ENCODE measurements at regions not wholly inside any gene's neighbourhood (a gene's known extent, or its start where the extent isn't known, plus 50 kb on each side); places are given as distances from the start of the nearest gene placed in this dataset.
"Not testable (repeated sequence)": the region's sequence is repeated elsewhere in the genome, so short reads cannot be mapped to it uniquely, and the experiment has no call there.

DNA sequence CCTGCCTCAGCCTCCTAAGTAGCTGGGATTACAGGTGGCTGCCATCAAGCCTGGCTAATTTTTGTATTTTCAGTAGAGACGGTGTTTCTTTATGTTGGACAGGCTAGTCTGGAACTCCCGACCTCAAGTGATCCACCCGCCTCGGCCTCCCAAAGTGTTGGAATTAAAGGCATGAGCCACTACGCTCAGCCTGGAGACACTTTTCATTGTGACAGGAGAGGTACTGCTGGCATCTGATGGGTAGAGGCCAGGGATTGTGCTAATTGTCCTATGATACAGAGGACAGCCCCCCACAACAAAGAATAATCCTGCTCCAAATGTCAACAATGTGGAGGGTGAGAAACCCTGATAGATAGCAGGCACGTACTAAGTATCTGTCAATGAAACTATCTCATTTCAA lies 91.3 kb upstream of the SLC25A48 start:
- no peak for TF ChIP-seq FOXP2 (optimal IDR thresholded peaks at IDR 0.05; ENCODE audit: control extremely low read depth, extremely low read length, insufficient read depth)
- H3K9ac ChIP-seq (ENCODE audit: insufficient read length), result no peak overlapping the region
- H3K9me3 ChIP-seq (ENCODE audit: low read depth, low read length), result no peaks in the 10 kb centered on the region
- no peak for DNase-seq (ENCODE audit: low read depth, low spot score)
- no peaks in the 10 kb centered on the region for H3K36me3 ChIP-seq (ENCODE audit: insufficient read depth, low read length)
- H3K4me3 ChIP-seq, result no peak overlapping the region
- H3K27ac ChIP-seq, result no peak overlapping the region

DNA sequence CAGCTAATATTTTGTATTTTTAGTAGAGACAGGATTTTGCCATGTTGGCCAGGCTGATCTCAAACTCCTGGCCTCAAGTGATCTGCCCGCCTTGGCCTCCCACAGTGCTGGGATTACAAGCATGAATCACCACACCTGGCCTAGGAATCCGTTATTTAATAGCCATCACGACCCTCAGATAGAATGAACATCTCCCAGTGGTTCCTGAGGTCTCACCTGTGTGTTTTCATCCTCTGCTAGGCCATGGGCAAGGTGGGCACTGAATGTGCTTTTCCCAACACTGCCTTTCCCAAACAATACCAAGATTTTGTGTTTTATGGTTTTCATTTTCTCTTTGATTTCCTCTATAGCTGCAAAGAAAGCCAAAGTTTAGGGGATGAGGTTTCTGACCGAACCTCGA lies 92.2 kb upstream of the SLC25A48 start:
- not testable (repeated sequence) for H3K9ac ChIP-seq (ENCODE audit: insufficient read length); H3K36me3 ChIP-seq (ENCODE audit: insufficient read depth, low read length); H3K27ac ChIP-seq; H3K4me3 ChIP-seq; H3K9me3 ChIP-seq (ENCODE audit: low read depth, low read length); DNase-seq (ENCODE audit: low read depth, low spot score)

DNA sequence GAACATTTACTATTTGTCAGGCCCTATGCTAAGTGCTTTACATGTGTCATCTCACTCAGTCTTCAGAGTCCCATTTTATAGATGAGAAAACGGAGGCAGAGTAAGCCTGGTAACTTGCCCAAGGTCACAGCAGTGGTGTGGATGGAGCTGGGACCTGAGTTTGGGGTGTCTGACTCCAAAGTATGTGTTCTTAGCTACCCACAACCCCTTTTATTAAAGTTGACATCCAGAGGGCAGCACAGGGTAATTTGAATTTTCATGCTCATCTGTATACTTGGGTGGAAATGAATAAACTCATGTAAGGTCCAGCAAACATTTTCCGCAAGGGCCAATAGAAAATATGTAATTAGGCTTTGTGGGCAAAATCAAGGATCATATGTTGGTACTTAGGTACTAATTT lies 93.4 kb upstream of the SLC25A48 start:
- Histone ChIP-seq H3K27ac (no peak overlapping the region), H3K9me3 (ENCODE audit: low read depth, low read length) (no peaks in the 10 kb centered on the region), H3K9ac (ENCODE audit: insufficient read length) (no peak overlapping the region), H3K4me3 (no peak overlapping the region), H3K36me3 (ENCODE audit: insufficient read depth, low read length) (no peaks in the 10 kb centered on the region)
- DNase-seq (ENCODE audit: low read depth, low spot score), result no peak
- TF ChIP-seq POLR2AphosphoS5 (IDR thresholded peaks at IDR 0.05; ENCODE audit: borderline replicate concordance, low read depth, low read length), result no peak
- no peak for TF ChIP-seq FOXP2 (optimal IDR thresholded peaks at IDR 0.05; ENCODE audit: control extremely low read depth, extremely low read length, insufficient read depth)

DNA sequence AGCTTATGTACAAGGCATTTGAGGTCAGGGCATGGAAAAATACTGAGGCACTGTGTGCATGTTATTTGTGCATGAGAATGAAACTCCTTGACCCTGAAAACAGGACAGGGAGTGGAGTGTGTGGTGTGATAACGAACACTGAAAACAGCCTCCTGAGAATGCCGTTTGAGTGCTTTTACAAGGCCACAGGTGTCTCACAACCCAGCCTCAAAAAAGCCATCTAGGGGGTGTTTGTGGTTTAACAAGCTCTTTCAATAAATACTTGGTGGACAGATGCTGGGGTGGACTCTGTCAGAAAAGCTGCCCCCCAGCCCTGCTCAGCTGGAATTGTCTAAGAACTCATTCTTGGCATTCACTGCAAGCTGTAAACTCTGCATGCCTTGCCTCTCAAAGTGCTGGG lies 94.0 kb upstream of the SLC25A48 start:
- no peak for TF ChIP-seq FOXP2 (optimal IDR thresholded peaks at IDR 0.05; ENCODE audit: control extremely low read depth, extremely low read length, insufficient read depth)
- no peak for TF ChIP-seq EZH2 (IDR thresholded peaks at IDR 0.05)
- no peak for TF ChIP-seq POLR2AphosphoS5 (IDR thresholded peaks at IDR 0.05; ENCODE audit: borderline replicate concordance, low read depth, low read length)

DNA sequence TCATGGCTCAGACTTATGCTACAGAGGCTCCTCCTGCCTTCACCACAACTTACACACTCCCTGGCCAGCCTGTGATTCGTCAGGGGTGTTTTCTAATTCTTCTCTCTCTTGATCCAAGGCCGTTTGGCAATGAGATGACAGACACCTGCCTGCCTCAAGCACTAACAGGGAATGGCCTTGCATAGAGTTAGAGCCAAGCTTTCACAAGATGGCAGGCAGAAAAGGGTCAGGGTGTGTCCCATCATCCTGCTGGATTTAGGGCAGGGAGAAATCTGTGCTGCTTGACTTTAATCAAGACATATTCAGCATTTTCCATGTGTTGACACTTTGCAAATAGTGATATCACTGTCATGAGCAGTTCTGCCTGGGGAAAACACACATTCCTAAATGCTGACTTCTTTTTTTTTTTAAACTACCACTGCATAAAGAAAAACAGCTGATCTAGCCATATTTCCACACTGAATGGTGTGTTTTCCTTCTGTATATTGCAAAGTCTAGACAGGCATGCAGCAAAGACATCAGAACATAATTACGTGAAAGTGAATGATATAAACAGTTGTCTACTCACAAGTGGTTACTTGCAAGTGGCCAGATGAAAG lies 95.0 kb upstream of the SLC25A48 start:
- H3K27ac ChIP-seq, result no peak overlapping the region
- no peak overlapping the region for H3K4me3 ChIP-seq
- DNase-seq (ENCODE audit: low read depth, low spot score), result no peak
- H3K9me3 ChIP-seq (ENCODE audit: low read depth, low read length), result no peaks in the 10 kb centered on the region
- H3K36me3 ChIP-seq (ENCODE audit: insufficient read depth, low read length), result no peaks in the 10 kb centered on the region
- TF ChIP-seq FOXP2 (optimal IDR thresholded peaks at IDR 0.05; ENCODE audit: control extremely low read depth, extremely low read length, insufficient read depth) (no peak), POLR2AphosphoS5 (IDR thresholded peaks at IDR 0.05; ENCODE audit: borderline replicate concordance, low read depth, low read length) (no peak), EZH2 (IDR thresholded peaks at IDR 0.05) (no peak)
- no peak overlapping the region for H3K9ac ChIP-seq (ENCODE audit: insufficient read length)

More for the DNA sequence above, 94.0 kb upstream of the SLC25A48 start:
- no peaks in the 10 kb centered on the region for H3K9me3 ChIP-seq (ENCODE audit: low read depth, low read length)
- H3K27ac ChIP-seq, result no peak overlapping the region
- H3K36me3 ChIP-seq (ENCODE audit: insufficient read depth, low read length), result no peaks in the 10 kb centered on the region
- H3K9ac ChIP-seq (ENCODE audit: insufficient read length), result no peak overlapping the region
- DNase-seq (ENCODE audit: low read depth, low spot score), result no peak
- H3K4me3 ChIP-seq, result no peak overlapping the region

DNA sequence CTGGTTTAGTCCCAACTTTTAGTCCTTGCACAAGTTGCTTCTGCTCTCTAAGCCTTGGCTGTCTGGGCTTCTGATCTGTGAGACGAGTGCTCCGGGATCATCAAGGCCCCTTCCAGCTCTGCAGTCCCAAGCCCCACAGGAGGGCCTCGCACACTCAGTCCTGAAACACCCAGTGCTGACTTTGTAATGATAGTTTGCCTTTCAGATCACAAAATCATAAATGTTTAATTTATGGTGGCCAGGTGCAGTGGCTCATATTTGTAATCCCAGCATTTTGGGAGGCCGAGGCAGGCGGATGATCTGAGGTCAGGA lies 95.9 kb upstream of the SLC25A48 start:
- TF ChIP-seq FOXP2 (optimal IDR thresholded peaks at IDR 0.05; ENCODE audit: control extremely low read depth, extremely low read length, insufficient read depth), result no peak
- no peak for TF ChIP-seq POLR2AphosphoS5 (IDR thresholded peaks at IDR 0.05; ENCODE audit: borderline replicate concordance, low read depth, low read length)
- no peak for TF ChIP-seq EZH2 (IDR thresholded peaks at IDR 0.05)
- H3K9me3 ChIP-seq (ENCODE audit: low read depth, low read length), result no peaks in the 10 kb centered on the region
- H3K36me3 ChIP-seq (ENCODE audit: insufficient read depth, low read length), result no peaks in the 10 kb centered on the region
- no peak overlapping the region for H3K4me3 ChIP-seq
- H3K27ac ChIP-seq, result no peak overlapping the region
- no peak overlapping the region for H3K9ac ChIP-seq (ENCODE audit: insufficient read length)
- no peak for DNase-seq (ENCODE audit: low read depth, low spot score)

DNA sequence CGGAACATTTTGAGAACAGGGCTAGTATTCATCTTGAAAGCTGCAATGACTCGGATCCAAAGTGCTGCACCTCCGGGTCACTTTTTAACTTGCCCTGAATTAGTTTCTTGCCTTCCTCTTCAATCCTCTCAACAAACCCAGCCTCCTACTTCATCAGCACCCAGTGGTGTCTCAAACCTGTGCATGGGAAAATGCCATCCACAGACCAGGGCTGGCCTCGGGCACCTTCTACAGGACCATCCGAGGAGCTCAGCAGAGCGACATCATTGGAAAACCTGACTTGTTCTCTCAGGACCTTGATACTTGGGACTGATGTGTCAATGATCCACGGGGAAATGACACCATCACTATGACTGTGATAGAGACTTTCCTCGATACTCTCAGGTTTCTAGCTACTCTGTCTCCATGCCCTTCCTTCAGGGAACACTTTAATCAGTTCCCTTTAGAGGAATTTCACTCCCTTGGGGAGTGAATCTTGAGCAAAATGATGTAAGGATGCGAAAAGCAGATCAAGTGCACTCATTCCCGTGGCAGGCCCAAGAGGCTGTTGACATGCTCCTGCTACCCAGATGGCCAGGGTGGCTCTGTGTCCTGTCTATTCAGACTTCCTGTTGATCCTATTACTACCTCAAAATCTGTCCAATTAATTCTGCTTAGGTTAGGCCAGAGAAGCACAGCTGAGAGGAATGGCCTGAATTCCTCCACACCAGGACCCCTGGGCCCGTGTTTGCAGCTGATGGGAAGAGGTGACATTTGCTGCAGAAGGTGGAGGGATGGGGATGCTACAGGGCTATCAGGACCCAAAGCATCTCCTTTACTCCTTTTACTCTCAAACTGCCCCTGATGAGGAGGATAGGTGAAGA lies 96.5 kb upstream of the SLC25A48 start:
- Histone ChIP-seq H3K4me3 (no peak overlapping the region), H3K9ac (ENCODE audit: insufficient read length) (no peak overlapping the region), H3K27ac (no peak overlapping the region), H3K36me3 (ENCODE audit: insufficient read depth, low read length) (no peaks in the 10 kb centered on the region), H3K9me3 (ENCODE audit: low read depth, low read length) (no peaks in the 10 kb centered on the region)
- no peak for TF ChIP-seq FOXP2 (optimal IDR thresholded peaks at IDR 0.05; ENCODE audit: control extremely low read depth, extremely low read length, insufficient read depth)
- no peak for TF ChIP-seq EZH2 (IDR thresholded peaks at IDR 0.05)
- no peak for TF ChIP-seq POLR2AphosphoS5 (IDR thresholded peaks at IDR 0.05; ENCODE audit: borderline replicate concordance, low read depth, low read length)
- no peak for DNase-seq (ENCODE audit: low read depth, low spot score)

DNA sequence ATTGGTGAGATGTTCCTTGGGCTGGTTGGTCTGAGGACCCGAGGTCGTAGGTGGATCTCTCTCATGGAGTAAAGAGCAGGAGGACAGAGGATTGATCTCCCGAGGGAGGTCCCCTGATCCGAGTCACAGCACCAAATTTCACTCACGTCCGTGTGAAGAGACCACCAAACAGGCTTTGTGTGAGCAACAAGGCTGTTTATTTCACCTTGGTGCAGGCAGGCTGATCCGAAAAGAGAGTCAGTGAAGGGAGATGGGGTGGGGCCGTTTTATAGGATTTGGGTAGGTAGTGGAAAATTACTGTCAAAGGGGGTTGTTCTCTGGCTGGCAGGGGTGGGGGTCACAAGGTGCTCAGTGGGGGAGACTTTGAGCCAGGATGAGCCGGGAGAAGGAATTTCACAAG lies 97.5 kb upstream of the SLC25A48 start:
- not testable (repeated sequence) for H3K27ac ChIP-seq; H3K36me3 ChIP-seq (ENCODE audit: insufficient read depth, low read length); H3K9me3 ChIP-seq (ENCODE audit: low read depth, low read length); H3K9ac ChIP-seq (ENCODE audit: insufficient read length); DNase-seq (ENCODE audit: low read depth, low spot score); H3K4me3 ChIP-seq

DNA sequence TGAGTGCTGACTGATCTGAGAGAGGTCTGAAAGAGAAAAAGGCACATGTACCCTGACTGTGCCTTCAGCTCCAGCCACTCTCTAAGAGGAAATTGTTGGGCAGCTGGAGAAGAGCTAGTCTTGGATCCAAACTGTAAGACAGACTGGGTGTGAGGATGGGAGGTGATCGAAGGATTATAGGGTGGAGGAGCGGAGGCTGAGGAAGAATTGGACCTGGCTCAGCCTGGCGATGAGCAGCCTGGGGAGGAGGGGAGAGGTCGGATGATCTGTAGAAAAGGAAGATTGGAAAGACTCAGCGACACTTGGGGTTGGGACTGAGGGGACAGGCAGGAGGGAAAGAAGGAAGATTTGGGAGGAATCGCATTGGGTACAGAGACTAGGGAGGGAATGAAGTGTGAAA lies 98.6 kb upstream of the SLC25A48 start:
- Histone ChIP-seq H3K4me3 (no peak overlapping the region), H3K9ac (ENCODE audit: insufficient read length) (no peak overlapping the region), H3K9me3 (ENCODE audit: low read depth, low read length) (no peaks in the 10 kb centered on the region), H3K36me3 (ENCODE audit: insufficient read depth, low read length) (no peaks in the 10 kb centered on the region), H3K27ac (no peak overlapping the region)
- TF ChIP-seq POLR2AphosphoS5 (IDR thresholded peaks at IDR 0.05; ENCODE audit: borderline replicate concordance, low read depth, low read length) (no peak), FOXP2 (optimal IDR thresholded peaks at IDR 0.05; ENCODE audit: control extremely low read depth, extremely low read length, insufficient read depth) (no peak), EZH2 (IDR thresholded peaks at IDR 0.05) (no peak)
- no peak for DNase-seq (ENCODE audit: low read depth, low spot score)

DNA sequence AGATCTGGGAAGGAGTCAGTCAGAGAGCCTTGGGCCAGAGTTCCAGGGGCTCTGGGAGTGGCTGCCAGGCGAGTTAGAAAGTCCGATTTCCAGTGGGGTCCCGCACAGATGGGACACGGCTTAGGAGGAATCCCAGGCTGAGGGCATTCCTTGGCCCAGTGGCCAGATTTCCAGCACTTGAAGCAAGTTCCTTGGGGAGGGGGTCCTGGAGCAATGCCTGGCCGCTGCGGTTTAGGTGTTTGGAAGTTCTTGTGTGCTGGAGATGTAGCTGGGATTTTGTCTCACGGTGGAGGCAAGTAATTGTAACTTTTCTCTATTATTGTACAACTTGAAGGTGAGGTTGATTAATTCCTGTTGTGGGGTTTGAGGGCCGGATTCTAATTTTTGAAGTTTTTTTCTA lies 99.5 kb upstream of the SLC25A48 start:
- not testable (repeated sequence) for H3K27ac ChIP-seq; H3K9ac ChIP-seq (ENCODE audit: insufficient read length); DNase-seq (ENCODE audit: low read depth, low spot score); H3K36me3 ChIP-seq (ENCODE audit: insufficient read depth, low read length); H3K4me3 ChIP-seq; H3K9me3 ChIP-seq (ENCODE audit: low read depth, low read length)

DNA sequence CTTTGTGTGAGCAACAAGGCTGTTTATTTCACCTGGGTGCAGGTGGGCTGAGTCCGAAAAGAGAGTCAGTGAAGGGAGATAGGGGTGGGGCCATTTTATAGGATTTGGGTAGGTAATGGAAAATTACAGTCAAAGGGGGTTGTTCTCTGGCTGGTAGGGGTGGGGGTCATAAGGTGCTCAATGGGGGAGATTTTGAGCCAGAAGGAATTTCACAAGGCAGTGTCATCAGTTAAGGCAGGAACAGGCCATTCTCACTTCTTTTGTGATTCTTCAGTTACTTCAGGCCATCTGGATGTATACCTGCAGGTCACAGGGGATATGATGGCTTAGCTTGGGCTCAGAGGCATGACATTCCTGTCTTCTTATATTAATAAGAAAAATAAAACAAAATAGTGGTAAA lies 103.4 kb upstream of the SLC25A48 start:
- H3K36me3 ChIP-seq (ENCODE audit: insufficient read depth, low read length); DNase-seq (ENCODE audit: low read depth, low spot score); H3K9ac ChIP-seq (ENCODE audit: insufficient read length); H3K4me3 ChIP-seq; H3K27ac ChIP-seq; H3K9me3 ChIP-seq (ENCODE audit: low read depth, low read length): not testable (repeated sequence)

DNA sequence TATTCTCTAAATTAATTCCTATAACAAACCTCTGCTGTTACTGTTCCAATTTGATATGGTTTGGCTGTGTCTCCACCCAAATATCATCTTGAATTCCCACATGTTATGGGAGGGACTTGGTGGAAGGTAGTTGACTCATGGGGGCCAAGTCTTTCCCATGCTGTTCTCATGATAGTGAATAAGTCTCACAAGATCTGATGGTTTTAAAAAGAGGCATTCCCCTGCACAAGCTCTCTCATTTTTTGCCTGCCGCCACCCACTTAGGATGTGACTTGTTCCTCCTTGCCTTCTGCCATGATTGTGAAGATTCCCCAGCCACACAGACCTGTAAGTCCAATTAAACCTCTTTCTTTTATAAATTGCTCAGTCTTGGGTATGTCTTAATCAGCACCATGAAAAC lies 104.3 kb upstream of the SLC25A48 start:
- H3K9me3 ChIP-seq (ENCODE audit: low read depth, low read length); H3K4me3 ChIP-seq; H3K36me3 ChIP-seq (ENCODE audit: insufficient read depth, low read length); H3K9ac ChIP-seq (ENCODE audit: insufficient read length); DNase-seq (ENCODE audit: low read depth, low spot score); H3K27ac ChIP-seq: not testable (repeated sequence)
